22Rv1 (cell line): ENCODE measurements at regions not wholly inside any gene's neighbourhood (a gene's known extent, or its start where the extent isn't known, plus 50 kb on each side); places are given as distances from the start of the nearest gene placed in this dataset.

ENCODE experiments used
- ZFX ChIP-seq: fragments of 450-650 bp; IDR thresholded peaks from 2 replicates; pipeline ENCODE4 v1.6.1; 2017; ENCODE audit warnings: antibody characterized with exemption, borderline replicate concordance
- TF ChIP-seq, protein P1 (sequence below): fragments of 450-650 bp; IDR thresholded peaks from 2 replicates; pipeline ENCODE4 v1.5.1; 2017; ENCODE audit warnings: mild to moderate bottlenecking

DNA sequence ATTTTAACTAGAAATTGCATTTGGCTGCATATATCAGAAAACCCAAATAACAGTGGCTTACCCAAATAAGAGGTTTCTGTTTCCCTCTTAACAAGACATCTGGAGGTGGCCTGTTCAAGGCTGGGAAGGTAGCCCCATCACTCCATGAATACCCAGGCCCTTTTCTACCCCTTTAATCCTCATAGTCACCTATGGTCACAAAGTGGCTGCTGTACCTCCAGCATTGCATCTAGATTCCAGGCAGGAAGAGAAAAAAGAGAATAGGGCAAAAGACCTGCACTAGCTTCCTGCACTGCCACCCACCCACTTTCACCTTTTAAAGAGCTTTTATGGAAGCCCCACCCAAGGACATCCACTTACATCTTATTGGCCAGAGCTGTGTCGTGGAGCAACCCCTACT lies 124.0 kb upstream of the NCOR2 start:
- TF ChIP-seq, protein P1, sequence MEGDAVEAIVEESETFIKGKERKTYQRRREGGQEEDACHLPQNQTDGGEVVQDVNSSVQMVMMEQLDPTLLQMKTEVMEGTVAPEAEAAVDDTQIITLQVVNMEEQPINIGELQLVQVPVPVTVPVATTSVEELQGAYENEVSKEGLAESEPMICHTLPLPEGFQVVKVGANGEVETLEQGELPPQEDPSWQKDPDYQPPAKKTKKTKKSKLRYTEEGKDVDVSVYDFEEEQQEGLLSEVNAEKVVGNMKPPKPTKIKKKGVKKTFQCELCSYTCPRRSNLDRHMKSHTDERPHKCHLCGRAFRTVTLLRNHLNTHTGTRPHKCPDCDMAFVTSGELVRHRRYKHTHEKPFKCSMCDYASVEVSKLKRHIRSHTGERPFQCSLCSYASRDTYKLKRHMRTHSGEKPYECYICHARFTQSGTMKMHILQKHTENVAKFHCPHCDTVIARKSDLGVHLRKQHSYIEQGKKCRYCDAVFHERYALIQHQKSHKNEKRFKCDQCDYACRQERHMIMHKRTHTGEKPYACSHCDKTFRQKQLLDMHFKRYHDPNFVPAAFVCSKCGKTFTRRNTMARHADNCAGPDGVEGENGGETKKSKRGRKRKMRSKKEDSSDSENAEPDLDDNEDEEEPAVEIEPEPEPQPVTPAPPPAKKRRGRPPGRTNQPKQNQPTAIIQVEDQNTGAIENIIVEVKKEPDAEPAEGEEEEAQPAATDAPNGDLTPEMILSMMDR: no peak
- no peak for TF ChIP-seq ZFX
